Endothelial cell of umbilical vein (primary cell): ENCODE measurements at regions not wholly inside any gene's neighbourhood (a gene's known extent, or its start where the extent isn't known, plus 50 kb on each side); places are given as distances from the start of the nearest gene placed in this dataset.

ENCODE experiments used
- BruUV-seq: library from RNA; stranded (reverse); fragments of 400-500 nt; replicated peaks from 2 replicates; lab custom pipeline; 2021; lab: Mats Ljungman, UMichigan
- CTCF ChIA-PET: fragments of 300-600, 350-600 bp; sonication (Branson Sonifier 250); formaldehyde crosslinking; loops from one replicate; lab custom pipeline; 2021; ENCODE audit warnings: antibody characterized with exemption, inconsistent platforms; lab: Charles Lee
- POLR2A ChIA-PET: fragments of 300-600, 350-600 bp; sonication (Branson Sonifier 250); formaldehyde crosslinking; loops from one replicate; lab custom pipeline; 2021; ENCODE audit warnings: antibody characterized with exemption, inconsistent platforms; lab: Charles Lee
- DNase-seq: peaks from one replicate; pipeline ENCODE4 v3.0.0-alpha.2; 2011; ENCODE audit warnings: low read depth, low spot score
- FAIRE-seq: peaks from 2 replicates; lab custom pipeline; 2011; peaks lifted over from hg19 to GRCh38; lab: Jason Lieb, UNC
- H2AFZ ChIP-seq: 2 replicates; pipeline ENCODE4 v1.6.0; 2012; ENCODE audit warnings: low read depth, low read length, control low read depth, inconsistent platforms
- H3K27ac ChIP-seq: 2 replicates; pipeline ENCODE4 v1.5.1; 2011; ENCODE audit warnings: low read depth, mild to moderate bottlenecking, control low read depth, low read length, moderate library complexity; ENCODE audit not compliant: insufficient read depth
- H3K27me3 ChIP-seq, 2 experiments: 2 replicates each; pipeline versions ENCODE4 v1.6.0 to v1.6.1; 2011; ENCODE audit warnings: low read length in 2 of 2, mixed read lengths in 1 of 2; ENCODE audit not compliant: control insufficient read depth in 2 of 2, insufficient read depth in 2 of 2
- H3K36me3 ChIP-seq, 2 experiments: 2 replicates in 1 of 2; 3 replicates in 1 of 2; pipeline ENCODE4 v1.5.1; 2011; ENCODE audit warnings: low read length in 2 of 2, mild to moderate bottlenecking in 1 of 2, moderate library complexity in 1 of 2; ENCODE audit not compliant: control insufficient read depth in 2 of 2, insufficient read depth in 2 of 2; ENCODE audit errors: extremely low read depth in 1 of 2
- H3K4me1 ChIP-seq: 3 replicates; pipeline ENCODE4 v1.5.1; 2011; ENCODE audit warnings: mild to moderate bottlenecking, low read length; ENCODE audit not compliant: control insufficient read depth, insufficient read depth; ENCODE audit errors: extremely low read depth
- H3K4me2 ChIP-seq: 2 replicates; pipeline ENCODE4 v1.6.1; 2011; ENCODE audit warnings: low read length, control low read depth, mixed read lengths; ENCODE audit not compliant: insufficient read depth
- H3K4me3 ChIP-seq, 3 experiments: fragments of 200-600 bp in 1 of 3; sonication (generic), shearing (Covaris generic) in 1 of 3; replicated peaks in 1 of 3; 2 replicates each; pipeline ENCODE4 v1.5.1; 2011 to 2016; ENCODE audit warnings: control low read depth in 3 of 3, low read length in 3 of 3, mild to moderate bottlenecking in 2 of 3, inconsistent platforms in 1 of 3, low read depth in 1 of 3, moderate library complexity in 1 of 3; ENCODE audit not compliant: insufficient read depth in 1 of 3
- H3K79me2 ChIP-seq: 2 replicates; pipeline ENCODE4 v1.6.0; 2012; ENCODE audit warnings: low read length, inconsistent platforms; ENCODE audit not compliant: control insufficient read depth, insufficient read depth
- H3K9ac ChIP-seq: replicated peaks from 2 replicates; pipeline ENCODE3; 2011; ENCODE audit warnings: low read length, control low read depth; ENCODE audit not compliant: insufficient read depth; ENCODE audit errors: extremely low read depth
- H3K9me1 ChIP-seq: replicated peaks from 3 replicates; pipeline ENCODE4 v1.6.0; 2011; ENCODE audit warnings: mild to moderate bottlenecking, low read length; ENCODE audit not compliant: control insufficient read depth, insufficient read depth; ENCODE audit errors: extremely low read depth
- H3K9me3 ChIP-seq: replicated peaks from 2 replicates; pipeline ENCODE4 v1.5.1; 2012; ENCODE audit warnings: low read length, inconsistent platforms; ENCODE audit not compliant: control insufficient read depth, insufficient read depth
- H4K20me1 ChIP-seq: replicated peaks from 2 replicates; pipeline ENCODE3; 2011; ENCODE audit warnings: mild to moderate bottlenecking, low read length; ENCODE audit not compliant: control insufficient read depth, insufficient read depth; ENCODE audit errors: extremely low read depth
- EZH2 ChIP-seq: IDR thresholded peaks from 2 replicates; pipeline ENCODE4 v1.6.1; 2012; ENCODE audit warnings: borderline replicate concordance, low read depth, mild to moderate bottlenecking, moderate library complexity, low read length, inconsistent platforms; ENCODE audit not compliant: severe bottlenecking
- FOS ChIP-seq: IDR thresholded peaks from 2 replicates; pipeline ENCODE4 v1.6.1; 2011; ENCODE audit warnings: mild to moderate bottlenecking, low read length, moderate library complexity, borderline replicate concordance; ENCODE audit not compliant: insufficient read depth
- GATA2 ChIP-seq: IDR thresholded peaks from 2 replicates; pipeline ENCODE4 v1.7.0; 2011; ENCODE audit warnings: low read depth, mild to moderate bottlenecking, moderate library complexity, mixed read lengths, low read length; ENCODE audit not compliant: insufficient read length, insufficient read depth
- JUN ChIP-seq: IDR thresholded peaks from 2 replicates; pipeline ENCODE4 v1.6.1; 2011; ENCODE audit warnings: borderline replicate concordance, low read depth; ENCODE audit not compliant: insufficient read length, insufficient read depth
- MYC ChIP-seq: IDR thresholded peaks from one replicate; pipeline ENCODE4 v1.6.1; 2011; ENCODE audit warnings: mild to moderate bottlenecking, low read depth, low read length
- POLR2A ChIP-seq: IDR thresholded peaks from 2 replicates; pipeline ENCODE4 v1.6.1; 2012; ENCODE audit warnings: low read depth, mild to moderate bottlenecking, control low read depth, low read length
- POLR2AphosphoS5 ChIP-seq: IDR thresholded peaks from 2 replicates; pipeline ENCODE4 v1.6.1; 2012; ENCODE audit warnings: low read depth, mild to moderate bottlenecking, control low read depth, low read length, moderate library complexity; ENCODE audit not compliant: insufficient read depth
- dilution Hi-C: fragments of 300-500 bp; cut with MboI; formaldehyde crosslinking; loops from one replicate; pipeline ENCODE4 v1.15.0; 2019; ENCODE audit warnings: low sequenced_read_pairs; ENCODE audit not compliant: extremely low pct_ligation_motif_present
- intact Hi-C: fragments of 100-400 bp; cut with micrococcal nuclease; formaldehyde crosslinking; loops from one replicate; pipeline ENCODE4 v1.10.0; 2022
- TF ChIP-seq, protein P1 (sequence below): IDR thresholded peaks from 2 replicates; pipeline ENCODE4 v1.6.1; 2011; ENCODE audit not compliant: insufficient read depth, insufficient read length
- TF ChIP-seq, protein P2 (sequence below), 2 donors: IDR thresholded peaks; 1 replicate in 1 of 2; 2 replicates in 1 of 2; pipeline ENCODE4 v1.5.1; 2011; ENCODE audit warnings: low read length in 2 of 2, mild to moderate bottlenecking in 2 of 2, moderate library complexity in 2 of 2, control low read depth in 1 of 2, inconsistent platforms in 1 of 2, low read depth in 1 of 2; ENCODE audit not compliant: insufficient read depth in 1 of 2; ENCODE audit errors: extremely low read depth in 1 of 2

DNA sequence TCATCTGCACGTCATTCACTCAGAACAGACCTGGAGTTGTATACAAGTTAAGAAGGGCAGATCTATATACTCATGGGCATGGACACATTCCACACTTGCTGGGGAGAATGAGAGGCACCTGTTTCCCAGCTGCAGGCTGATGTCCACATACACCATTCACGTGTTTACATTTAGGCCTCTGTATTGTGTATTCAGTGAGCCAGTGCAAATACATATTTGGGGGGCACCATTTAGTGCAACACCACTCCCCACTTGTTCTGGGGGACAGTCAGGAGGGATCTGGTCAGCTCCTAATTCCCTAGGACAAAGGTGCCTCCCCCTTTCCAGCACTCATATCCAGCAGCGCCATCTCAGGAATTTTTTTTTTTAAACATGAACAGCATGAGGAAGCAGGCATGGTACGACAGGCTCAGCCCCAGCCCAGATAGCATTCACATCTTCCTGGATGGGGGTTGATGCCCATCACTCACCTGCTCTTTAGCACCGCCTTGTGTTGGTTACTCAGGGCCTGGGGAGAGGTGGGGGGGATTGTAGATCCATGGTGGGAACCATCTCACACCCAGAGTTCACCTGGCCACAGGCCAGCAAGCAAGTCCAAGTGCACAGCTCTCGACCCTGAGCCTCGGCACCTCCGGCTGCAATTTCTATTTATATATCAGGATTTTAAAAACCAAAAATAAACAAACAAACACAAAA is 56.9 kb upstream of the ZNF254 start:
- no TSS peak for BruUV-seq
- FAIRE-seq (no peak), DNase-seq (no peak)
- Histone ChIP-seq H3K79me2 (peaks cover 9% of the 10 kb centered on the region), H3K9me3 (no peaks in the 10 kb centered on the region), H4K20me1 (no peaks in the 10 kb centered on the region), H3K4me1 (no peaks in the 10 kb centered on the region), H3K9ac (no peak overlapping the region), H2AFZ (no peak overlapping the region), H3K9me1 (no peaks in the 10 kb centered on the region), H3K27ac (no peak overlapping the region), H3K36me3 (no peaks in the 10 kb centered on the region), H3K4me3 (no peak overlapping the region), H3K27me3 (no peaks in the 10 kb centered on the region), H3K4me2 (no peak overlapping the region)
- TF ChIP-seq, protein P1, sequence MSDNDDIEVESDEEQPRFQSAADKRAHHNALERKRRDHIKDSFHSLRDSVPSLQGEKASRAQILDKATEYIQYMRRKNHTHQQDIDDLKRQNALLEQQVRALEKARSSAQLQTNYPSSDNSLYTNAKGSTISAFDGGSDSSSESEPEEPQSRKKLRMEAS, result no peak
- TF ChIP-seq FOS (no peak), POLR2A (no peak), JUN (no peak), GATA2 (no peak), EZH2 (no peak), POLR2AphosphoS5 (no peak), MYC (no peak)
- TF ChIP-seq, protein P2, sequence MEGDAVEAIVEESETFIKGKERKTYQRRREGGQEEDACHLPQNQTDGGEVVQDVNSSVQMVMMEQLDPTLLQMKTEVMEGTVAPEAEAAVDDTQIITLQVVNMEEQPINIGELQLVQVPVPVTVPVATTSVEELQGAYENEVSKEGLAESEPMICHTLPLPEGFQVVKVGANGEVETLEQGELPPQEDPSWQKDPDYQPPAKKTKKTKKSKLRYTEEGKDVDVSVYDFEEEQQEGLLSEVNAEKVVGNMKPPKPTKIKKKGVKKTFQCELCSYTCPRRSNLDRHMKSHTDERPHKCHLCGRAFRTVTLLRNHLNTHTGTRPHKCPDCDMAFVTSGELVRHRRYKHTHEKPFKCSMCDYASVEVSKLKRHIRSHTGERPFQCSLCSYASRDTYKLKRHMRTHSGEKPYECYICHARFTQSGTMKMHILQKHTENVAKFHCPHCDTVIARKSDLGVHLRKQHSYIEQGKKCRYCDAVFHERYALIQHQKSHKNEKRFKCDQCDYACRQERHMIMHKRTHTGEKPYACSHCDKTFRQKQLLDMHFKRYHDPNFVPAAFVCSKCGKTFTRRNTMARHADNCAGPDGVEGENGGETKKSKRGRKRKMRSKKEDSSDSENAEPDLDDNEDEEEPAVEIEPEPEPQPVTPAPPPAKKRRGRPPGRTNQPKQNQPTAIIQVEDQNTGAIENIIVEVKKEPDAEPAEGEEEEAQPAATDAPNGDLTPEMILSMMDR (IDR thresholded peaks at IDR 0.05; ENCODE audit: extremely low read depth in 1 of 2, insufficient read depth in 1 of 2, low read depth in 1 of 2, low read length in 2 of 2), result no peak
- intact Hi-C loops (loop anchor here (10.0 kb wide), 2 partner anchors 55 to 345 kb away; partner anchors contain the start of genes ZNF254 and ZNF675), dilution Hi-C loops (no loop called here)
- CTCF ChIA-PET, result no interaction called here
- POLR2A ChIA-PET, result no interaction called here
